CD4-positive, alpha-beta T cell treated with Interleukin-17A for 1 hour (primary cell): ENCODE measurements at regions not wholly inside any gene's neighbourhood (a gene's known extent, or its start where the extent isn't known, plus 50 kb on each side); places are given as distances from the start of the nearest gene placed in this dataset.
"Not testable (repeated sequence)": the region's sequence is repeated elsewhere in the genome, so short reads cannot be mapped to it uniquely, and the experiment has no call there.

Experiments
- DNase-seq: peaks from one replicate; pipeline ENCODE4 v3.0.0-alpha.2; 2020

- DNase-seq, result no peak
Measured at GRCh38 chr7:66542528-66543269, 86.0 kb upstream of the KCTD7 start.

GRCh38 chr7:66549466-66549865 is 79.2 kb upstream of the KCTD7 start:
- no peak for DNase-seq

- DNase-seq, result no peak
Measured at GRCh38 chr7:66553001-66553400, 75.7 kb upstream of the KCTD7 start.

GRCh38 chr7:66553675-66554074 is 75.0 kb upstream of the KCTD7 start:
- DNase-seq, result not testable (repeated sequence)

- DNase-seq, result not testable (repeated sequence)
Measured at GRCh38 chr7:66554291-66554690, 74.4 kb upstream of the KCTD7 start.

- not testable (repeated sequence) for DNase-seq
Measured at GRCh38 chr7:66554842-66555430, 73.7 kb upstream of the KCTD7 start.

- no peak for DNase-seq
Measured at GRCh38 chr7:66556177-66556548, 72.5 kb upstream of the KCTD7 start.

GRCh38 chr7:66556549-66557213 is 72.0 kb upstream of the KCTD7 start:
- DNase-seq, result no peak

GRCh38 chr7:66557214-66558200 is 71.2 kb upstream of the KCTD7 start:
- DNase-seq, result peak; percentile 76

GRCh38 chr7:66558201-66558641 is 70.5 kb upstream of the KCTD7 start:
- DNase-seq, result no peak

GRCh38 chr7:66558660-66559465 is 69.8 kb upstream of the KCTD7 start:
- no peak for DNase-seq

- no peak for DNase-seq
Measured at GRCh38 chr7:66564045-66564444, 64.6 kb upstream of the KCTD7 start.

GRCh38 chr7:66570179-66570578 is 58.5 kb upstream of the KCTD7 start:
- not testable (repeated sequence) for DNase-seq

GRCh38 chr7:66571568-66571967 is 57.1 kb upstream of the KCTD7 start:
- DNase-seq, result no peak

GRCh38 chr7:66573782-66574495 is 54.7 kb upstream of the KCTD7 start:
- DNase-seq, result not testable (repeated sequence)

GRCh38 chr7:66574768-66575167 is 53.9 kb upstream of the KCTD7 start:
- not testable (repeated sequence) for DNase-seq

GRCh38 chr7:66575398-66575797 is 53.3 kb upstream of the KCTD7 start:
- DNase-seq, result no peak

- DNase-seq, result no peak
Measured at GRCh38 chr7:66576646-66577045, 52.0 kb upstream of the KCTD7 start.
